WTC11 (cell line): ENCODE measurements at regions not wholly inside any gene's neighbourhood (a gene's known extent, or its start where the extent isn't known, plus 50 kb on each side); places are given as distances from the start of the nearest gene placed in this dataset.

Source experiments
- CTCF ChIP-seq: fragments of 200-600 bp; IDR thresholded peaks from 2 replicates; pipeline ENCODE4 v1.8.0; 2022; ENCODE audit warnings: antibody characterized with exemption
- JUN ChIP-seq: sonication (generic); formaldehyde crosslinking; IDR thresholded peaks from 2 replicates; pipeline ENCODE4 v1.8.0; 2023; ENCODE audit warnings: mild to moderate bottlenecking, missing genetic modification reagents
- MLX ChIP-seq: sonication (generic); formaldehyde crosslinking; IDR thresholded peaks from 2 replicates; pipeline ENCODE4 v1.8.1; 2023; ENCODE audit warnings: mild to moderate bottlenecking, missing genetic modification reagents, moderate library complexity
- SP1 ChIP-seq: sonication (generic); formaldehyde crosslinking; conservative IDR thresholded peaks from 2 replicates; pipeline ENCODE4 v1.8.1; 2022; ENCODE audit warnings: missing genetic modification reagents
- ZSCAN18 ChIP-seq: fragments of 250-450 bp; sonication (Bioruptor Pico); IDR thresholded peaks from 2 replicates; pipeline ENCODE4 v2.1.2; 2022; ENCODE audit warnings: mild to moderate bottlenecking, moderate library complexity

- TF ChIP-seq ZSCAN18 (CRISPR knock-in tag) (no peak), CTCF (no peak), JUN (CRISPR knock-in tag) (no peak), SP1 (CRISPR knock-in tag) (no peak), MLX (CRISPR knock-in tag) (no peak)
Measured at GRCh38 chr18:45383228-45383627, 232.0 kb upstream of the SLC14A2 start.
